SK-N-MC (cell line): ENCODE measurements at regions not wholly inside any gene's neighbourhood (a gene's known extent, or its start where the extent isn't known, plus 50 kb on each side); places are given as distances from the start of the nearest gene placed in this dataset.

Experiments
- EZH2 ChIP-seq: fragments of 200-600 bp; sonication (generic); IDR thresholded peaks from one replicate; pipeline ENCODE4 v1.6.1; 2017; ENCODE audit warnings: antibody characterized with exemption
- FOXP2 ChIP-seq: optimal IDR thresholded peaks from 2 replicates; pipeline ENCODE3; 2011; ENCODE audit warnings: mild to moderate bottlenecking, moderate library complexity; ENCODE audit not compliant: insufficient read depth; ENCODE audit errors: extremely low read length, control extremely low read depth
- POLR2AphosphoS5 ChIP-seq: IDR thresholded peaks from 2 replicates; pipeline ENCODE4 v1.6.1; 2012; ENCODE audit warnings: mild to moderate bottlenecking, low read depth, low read length, borderline replicate concordance

DNA sequence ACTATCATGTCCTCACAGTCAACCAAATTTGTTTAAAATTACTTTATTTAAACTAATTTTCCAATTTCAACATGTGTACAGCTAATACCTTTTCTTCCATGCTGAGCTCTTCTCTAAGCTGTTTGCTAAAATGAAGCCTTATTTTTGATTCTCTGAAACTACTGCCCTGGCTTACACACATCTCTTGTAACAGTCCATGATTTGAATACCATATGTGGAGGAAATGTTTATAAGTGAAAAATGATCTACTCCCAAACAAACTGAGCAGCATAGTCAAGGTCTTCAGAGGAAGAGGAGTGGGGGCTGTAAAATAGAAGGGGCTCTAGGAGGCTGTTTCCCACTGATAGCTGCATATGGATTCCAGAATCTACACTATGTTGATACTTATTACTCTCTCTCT, 188.7 kb downstream of the ANKRD50 start:
- TF ChIP-seq EZH2 (no peak), POLR2AphosphoS5 (no peak), FOXP2 (no peak)
